Endothelial cell of umbilical vein (primary cell): ENCODE measurements at regions not wholly inside any gene's neighbourhood (a gene's known extent, or its start where the extent isn't known, plus 50 kb on each side); places are given as distances from the start of the nearest gene placed in this dataset.

Source experiments
- CTCF ChIP-seq, 2 donors: IDR thresholded peaks; 1 replicate in 1 of 2; 2 replicates in 1 of 2; pipeline ENCODE4 v1.5.1; 2011; ENCODE audit warnings: low read length in 2 of 2, mild to moderate bottlenecking in 2 of 2, moderate library complexity in 2 of 2, control low read depth in 1 of 2, inconsistent platforms in 1 of 2, low read depth in 1 of 2; ENCODE audit not compliant: insufficient read depth in 1 of 2; ENCODE audit errors: extremely low read depth in 1 of 2
- EZH2 ChIP-seq: IDR thresholded peaks from 2 replicates; pipeline ENCODE4 v1.6.1; 2012; ENCODE audit warnings: borderline replicate concordance, low read depth, mild to moderate bottlenecking, moderate library complexity, low read length, inconsistent platforms; ENCODE audit not compliant: severe bottlenecking
- POLR2AphosphoS5 ChIP-seq: IDR thresholded peaks from 2 replicates; pipeline ENCODE4 v1.6.1; 2012; ENCODE audit warnings: low read depth, mild to moderate bottlenecking, control low read depth, low read length, moderate library complexity; ENCODE audit not compliant: insufficient read depth

GRCh38 chr6:144840619-144841018 is 555.5 kb downstream of the UTRN start:
- TF ChIP-seq CTCF (IDR thresholded peaks at IDR 0.05; ENCODE audit: extremely low read depth in 1 of 2, insufficient read depth in 1 of 2, low read depth in 1 of 2, low read length in 2 of 2) (no peak), POLR2AphosphoS5 (no peak), EZH2 (no peak)
